Adrenal gland (tissue), 9 donors: ENCODE measurements at regions not wholly inside any gene's neighbourhood (a gene's known extent, or its start where the extent isn't known, plus 50 kb on each side); places are given as distances from the start of the nearest gene placed in this dataset.

Experiments
- DNase-seq, 7 donors: peaks; one replicate each; pipeline ENCODE4 v3.0.0-alpha.2; 2019 to 2020
- H3K27ac ChIP-seq, 5 donors: fragments of 200-600 bp; sonication (generic) in 4 of 5; 1 replicate in 3 of 5; 2 replicates in 2 of 5; pipeline versions ENCODE4 v1.5.1 to v1.8.0; 2016 to 2020; ENCODE audit warnings: mild to moderate bottlenecking in 1 of 5
- H3K27me3 ChIP-seq: fragments of 200-600 bp; 2 replicates; pipeline ENCODE4 v1.8.0; 2021
- H3K36me3 ChIP-seq, 2 donors: fragments of 200-600 bp; replicated peaks in 1 of 2; 1 replicate in 1 of 2; 2 replicates in 1 of 2; pipeline versions ENCODE4 v1.5.1 to v1.8.0; 2018 to 2022
- H3K4me1 ChIP-seq, 2 donors: fragments of 200-600 bp; replicated peaks in 1 of 2; 1 replicate in 1 of 2; 2 replicates in 1 of 2; pipeline versions ENCODE4 v1.5.1 to v1.8.0; 2018 to 2021
- H3K4me3 ChIP-seq, 4 donors: fragments of 200-600 bp; sonication (generic) in 3 of 4; one replicate each; pipeline ENCODE4 v1.5.1; 2016 to 2018
- H3K9me3 ChIP-seq, 3 donors: fragments of 200-600 bp; sonication (generic) in 1 of 3; replicated peaks in 1 of 3; 1 replicate in 2 of 3; 2 replicates in 1 of 3; pipeline versions ENCODE4 v1.5.1 to v1.8.0; 2016 to 2021
- POLR2A ChIP-seq, 2 donors: fragments of 450-650 bp; IDR thresholded peaks; one replicate each; pipeline ENCODE4 v1.6.1; 2017; ENCODE audit warnings: antibody characterized with exemption in 2 of 2, mild to moderate bottlenecking in 2 of 2, moderate library complexity in 1 of 2
- WGBS, 4 donors: extraction: QIAGEN DNeasy Blood & Tissue Kit in 2 of 4; methylation state at CpG; one replicate each; pipeline versions ENCODE4 v1.1.5 to v1.1.7; 2013 to 2017; 5-methylcytosine and 5-hydroxymethylcytosine counted together
- intact Hi-C, 2 donors: fragments of 100-400 bp; cut with DNase I; formaldehyde crosslinking; loops; one replicate each; pipeline versions ENCODE4 v1.14.1 to v1.15.0; 2022 to 2023
- TF ChIP-seq, protein P1 (sequence below), 6 experiments: fragments of 450-650 bp in 4 of 6; fragments of 200-600 bp in 2 of 6; sonication (generic) in 1 of 6; IDR thresholded peaks; 1 replicate in 5 of 6; 2 replicates in 1 of 6; pipeline versions ENCODE4 v1.5.1 to v1.8.0; 2016 to 2021; ENCODE audit warnings: antibody characterized with exemption in 6 of 6, mild to moderate bottlenecking in 2 of 6, moderate library complexity in 1 of 6
- donor health status: healthy with polysubstance abuse.
- donor health status: Bipolar disorder and iron deficiency.
- donor health status: DM: yes; HTN: yes; CAD: no.
- donor health status: DM: no; HTN: no; CAD: no.
- donor health status: DM: no; HTN: no; CAD: no.

- no peak for TF ChIP-seq POLR2A (IDR thresholded peaks at IDR 0.05)
- TF ChIP-seq, protein P1, sequence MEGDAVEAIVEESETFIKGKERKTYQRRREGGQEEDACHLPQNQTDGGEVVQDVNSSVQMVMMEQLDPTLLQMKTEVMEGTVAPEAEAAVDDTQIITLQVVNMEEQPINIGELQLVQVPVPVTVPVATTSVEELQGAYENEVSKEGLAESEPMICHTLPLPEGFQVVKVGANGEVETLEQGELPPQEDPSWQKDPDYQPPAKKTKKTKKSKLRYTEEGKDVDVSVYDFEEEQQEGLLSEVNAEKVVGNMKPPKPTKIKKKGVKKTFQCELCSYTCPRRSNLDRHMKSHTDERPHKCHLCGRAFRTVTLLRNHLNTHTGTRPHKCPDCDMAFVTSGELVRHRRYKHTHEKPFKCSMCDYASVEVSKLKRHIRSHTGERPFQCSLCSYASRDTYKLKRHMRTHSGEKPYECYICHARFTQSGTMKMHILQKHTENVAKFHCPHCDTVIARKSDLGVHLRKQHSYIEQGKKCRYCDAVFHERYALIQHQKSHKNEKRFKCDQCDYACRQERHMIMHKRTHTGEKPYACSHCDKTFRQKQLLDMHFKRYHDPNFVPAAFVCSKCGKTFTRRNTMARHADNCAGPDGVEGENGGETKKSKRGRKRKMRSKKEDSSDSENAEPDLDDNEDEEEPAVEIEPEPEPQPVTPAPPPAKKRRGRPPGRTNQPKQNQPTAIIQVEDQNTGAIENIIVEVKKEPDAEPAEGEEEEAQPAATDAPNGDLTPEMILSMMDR (IDR thresholded peaks at IDR 0.05), result no peak
- Histone ChIP-seq H3K36me3 (no peaks in the 10 kb centered on the region), H3K27ac (no peak overlapping the region), H3K4me1 (no peaks in the 10 kb centered on the region), H3K9me3 (no peaks in the 10 kb centered on the region), H3K4me3 (no peak overlapping the region), H3K27me3 (no peaks in the 10 kb centered on the region)
- 86 to 88% (median 87%) methylated on average over 10 of the region's 10 CpGs for WGBS, 4 donors
- intact Hi-C loops, result no loop called here
- DNase-seq, result no peak
Measured at GRCh38 chr13:21894091-21894490, 223.2 kb downstream of the FGF9 start.

GRCh38 chr13:21894703-21895699 is 224.1 kb downstream of the FGF9 start:
- Histone ChIP-seq H3K27me3 (no peaks in the 10 kb centered on the region), H3K27ac (no peak overlapping the region), H3K4me3 (no peak overlapping the region), H3K9me3 (no peaks in the 10 kb centered on the region), H3K36me3 (no peaks in the 10 kb centered on the region), H3K4me1 (no peaks in the 10 kb centered on the region)
- WGBS, 4 donors, result 81 to 86% (median 84%) methylated on average over 22 of the region's 22 CpGs
- intact Hi-C loops, result no loop called here
- no peak for TF ChIP-seq POLR2A (IDR thresholded peaks at IDR 0.05)
- TF ChIP-seq, protein P1 (IDR thresholded peaks at IDR 0.05), result no peak
- DNase-seq, result no peak

DNA sequence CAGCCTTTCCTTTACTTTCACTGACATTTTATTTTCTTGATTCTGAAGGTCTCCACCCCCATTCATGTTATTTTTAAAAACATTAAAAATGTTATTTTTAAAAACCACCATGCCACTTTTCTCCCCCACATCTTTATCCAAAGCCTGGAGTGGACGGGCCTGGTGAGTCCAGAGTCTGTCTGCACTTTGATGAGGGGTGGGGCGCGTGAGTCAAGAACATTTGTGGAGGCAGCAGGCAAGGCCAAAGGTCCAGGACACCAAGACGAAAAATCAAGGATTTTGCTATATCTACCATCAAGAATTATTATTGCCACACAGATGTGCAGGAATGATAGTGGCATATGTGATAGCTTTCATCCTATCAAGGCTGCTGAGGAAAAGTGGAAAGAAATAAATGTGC is 224.9 kb downstream of the FGF9 start:
- H3K9me3 ChIP-seq, result no peaks in the 10 kb centered on the region
- TF ChIP-seq POLR2A (IDR thresholded peaks at IDR 0.05), result no peak
- TF ChIP-seq, protein P1 (IDR thresholded peaks at IDR 0.05), result no peak
- H3K27ac ChIP-seq, result no peak overlapping the region
- H3K27me3 ChIP-seq, result no peaks in the 10 kb centered on the region
- intact Hi-C loops, result no loop called here
- WGBS, 4 donors, result 77 to 85% (median 79%) methylated on average over 4 of the region's 4 CpGs
- no peaks in the 10 kb centered on the region for H3K4me1 ChIP-seq
- no peaks in the 10 kb centered on the region for H3K36me3 ChIP-seq
- H3K4me3 ChIP-seq, result no peak overlapping the region
- DNase-seq, result no peak

DNA sequence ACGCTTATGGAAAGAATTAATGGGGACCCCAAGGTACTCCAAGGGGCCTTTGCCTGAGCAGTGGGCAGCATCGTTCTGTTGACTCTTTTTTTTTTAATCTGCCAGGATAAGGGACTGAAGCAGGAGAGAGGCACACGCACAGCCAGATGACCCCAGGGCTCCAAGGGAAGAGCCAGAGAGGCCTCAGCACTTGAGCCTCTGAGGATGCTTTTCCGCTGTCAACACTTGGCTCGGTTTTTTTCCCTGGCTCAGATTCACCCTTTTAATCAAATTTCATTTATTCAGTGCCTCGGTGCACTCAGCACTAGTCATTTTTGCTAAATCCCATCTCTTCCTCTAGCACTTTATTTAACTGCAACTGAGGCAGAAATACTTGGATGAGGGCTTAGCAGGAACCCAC is 226.3 kb downstream of the FGF9 start:
- intact Hi-C loops, result no loop called here
- Histone ChIP-seq H3K27ac (no peak overlapping the region), H3K27me3 (no peaks in the 10 kb centered on the region), H3K4me3 (no peak overlapping the region), H3K9me3 (no peaks in the 10 kb centered on the region), H3K4me1 (no peaks in the 10 kb centered on the region), H3K36me3 (no peaks in the 10 kb centered on the region)
- TF ChIP-seq, protein P1 (IDR thresholded peaks at IDR 0.05), result no peak
- no peak for DNase-seq
- WGBS, 4 donors, result 73 to 75% (median 75%) methylated on average over 6 of the region's 6 CpGs
